ENCODE measurements at regions not wholly inside any gene's neighbourhood (a gene's known extent, or its start where the extent isn't known, plus 50 kb on each side); places are given as distances from the start of the nearest gene placed in this dataset.

- Histone ChIP-seq H3K9me3 (no peaks in the 10 kb centered on the region), H3K27ac (no peak overlapping the region), H3K4me1 (ENCODE audit: control insufficient read depth in 1 of 2, low read depth in 2 of 2) (no peaks in the 10 kb centered on the region), H3K36me3 (no peaks in the 10 kb centered on the region), H3K4me3 (no peak overlapping the region), H3K27me3 (replicated peaks; ENCODE audit: insufficient read depth) (no peaks in the 10 kb centered on the region)
- DNase-seq (ENCODE audit: low spot score) (no peak), ATAC-seq (ENCODE audit: insufficient number of reproducible peaks, low FRiP score, low read depth) (no peak)
- no peak for TF ChIP-seq CTCF (IDR thresholded peaks at IDR 0.05)
These were observed 447.9 kb downstream of the DSEL start for GRCh38 chr18:67068608-67069007.

- no peak for DNase-seq (ENCODE audit: low spot score)
- H3K27me3 ChIP-seq (replicated peaks; ENCODE audit: insufficient read depth), result no peaks in the 10 kb centered on the region
- H3K27ac ChIP-seq, result no peak overlapping the region
- no peaks in the 10 kb centered on the region for H3K9me3 ChIP-seq
- no peak overlapping the region for H3K4me3 ChIP-seq
- TF ChIP-seq CTCF (IDR thresholded peaks at IDR 0.05), result no peak
- H3K36me3 ChIP-seq, result no peaks in the 10 kb centered on the region
- no peaks in the 10 kb centered on the region for H3K4me1 ChIP-seq (ENCODE audit: control insufficient read depth in 1 of 2, low read depth in 2 of 2)
- ATAC-seq (ENCODE audit: insufficient number of reproducible peaks, low FRiP score, low read depth), result no peak
These were observed 443.4 kb upstream of the CDH19 start for GRCh38 chr18:67047334-67047733.

- no peak overlapping the region for H3K4me3 ChIP-seq
- H3K27ac ChIP-seq, result no peak overlapping the region
- no peak for DNase-seq (ENCODE audit: low spot score)
- no peaks in the 10 kb centered on the region for H3K27me3 ChIP-seq (replicated peaks; ENCODE audit: insufficient read depth)
- TF ChIP-seq CTCF (IDR thresholded peaks at IDR 0.05), result no peak
- H3K36me3 ChIP-seq, result no peaks in the 10 kb centered on the region
- no peaks in the 10 kb centered on the region for H3K4me1 ChIP-seq (ENCODE audit: control insufficient read depth in 1 of 2, low read depth in 2 of 2)
- ATAC-seq (ENCODE audit: insufficient number of reproducible peaks, low FRiP score, low read depth), result no peak
- H3K9me3 ChIP-seq, result no peaks in the 10 kb centered on the region
These were observed 439.4 kb upstream of the CDH19 start for GRCh38 chr18:67043276-67043675.

- TF ChIP-seq CTCF (IDR thresholded peaks at IDR 0.05), result no peak
- Histone ChIP-seq H3K27ac (no peak overlapping the region), H3K4me1 (ENCODE audit: control insufficient read depth in 1 of 2, low read depth in 2 of 2) (no peaks in the 10 kb centered on the region), H3K36me3 (no peaks in the 10 kb centered on the region), H3K27me3 (replicated peaks; ENCODE audit: insufficient read depth) (no peaks in the 10 kb centered on the region), H3K9me3 (no peaks in the 10 kb centered on the region), H3K4me3 (no peak overlapping the region)
- ATAC-seq (ENCODE audit: insufficient number of reproducible peaks, low FRiP score, low read depth), result no peak
- no peak for DNase-seq (ENCODE audit: low spot score)
These were observed 437.4 kb upstream of the CDH19 start for GRCh38 chr18:67041334-67041733.

- Histone ChIP-seq H3K36me3 (no peaks in the 10 kb centered on the region), H3K4me1 (ENCODE audit: control insufficient read depth in 1 of 2, low read depth in 2 of 2) (no peaks in the 10 kb centered on the region), H3K27me3 (replicated peaks; ENCODE audit: insufficient read depth) (no peaks in the 10 kb centered on the region), H3K27ac (no peak overlapping the region), H3K9me3 (no peaks in the 10 kb centered on the region), H3K4me3 (no peak overlapping the region)
- DNase-seq (ENCODE audit: low spot score) (no peak), ATAC-seq (ENCODE audit: insufficient number of reproducible peaks, low FRiP score, low read depth) (no peak)
- no peak for TF ChIP-seq CTCF (IDR thresholded peaks at IDR 0.05)
These were observed 431.1 kb upstream of the CDH19 start for GRCh38 chr18:67035026-67035425.

Data from thoracic aorta (tissue), 2 donors.